Osteoblast (primary cell): ENCODE measurements at regions not wholly inside any gene's neighbourhood (a gene's known extent, or its start where the extent isn't known, plus 50 kb on each side); places are given as distances from the start of the nearest gene placed in this dataset.
A peak's percentile ranks its signal among the peaks of the same experiment; 100 is the strongest.

Experiments used
- DNase-seq: peaks from one replicate; pipeline ENCODE4 v3.0.0; 2011; ENCODE audit warnings: low spot score, mixed read lengths; ENCODE audit not compliant: insufficient read length; ENCODE audit errors: missing footprints
- H2AFZ ChIP-seq: 2 replicates; pipeline ENCODE4 v1.6.0; 2011; ENCODE audit warnings: mild to moderate bottlenecking, low read length
- H3K27ac ChIP-seq: 2 replicates; pipeline ENCODE4 v1.5.1; 2011; ENCODE audit warnings: mild to moderate bottlenecking, low read depth, low read length, moderate library complexity
- H3K27me3 ChIP-seq: 2 replicates; pipeline ENCODE4 v1.6.0; 2012; ENCODE audit warnings: mild to moderate bottlenecking, control low read depth, inconsistent platforms, low read length, moderate library complexity; ENCODE audit not compliant: insufficient read depth
- H3K36me3 ChIP-seq: 2 replicates; pipeline ENCODE4 v1.5.1; 2011; ENCODE audit warnings: mild to moderate bottlenecking, low read length, control low read depth, moderate library complexity; ENCODE audit not compliant: insufficient read depth
- H3K4me1 ChIP-seq: 2 replicates; pipeline ENCODE4 v1.5.1; 2011; ENCODE audit warnings: mild to moderate bottlenecking, low read length, control low read depth, moderate library complexity; ENCODE audit not compliant: insufficient read depth
- H3K4me2 ChIP-seq: 2 replicates; pipeline ENCODE4 v1.6.0; 2011; ENCODE audit warnings: mild to moderate bottlenecking, low read length; ENCODE audit not compliant: insufficient read depth
- H3K4me3 ChIP-seq: fragments of 200-600 bp; sonication (generic); 3 replicates; pipeline ENCODE4 v1.5.1; 2012; ENCODE audit warnings: mild to moderate bottlenecking, low read length, inconsistent platforms; ENCODE audit not compliant: insufficient read depth
- H3K79me2 ChIP-seq: 2 replicates; pipeline ENCODE4 v1.6.0; 2012; ENCODE audit warnings: mild to moderate bottlenecking, low read length, control low read depth, inconsistent platforms; ENCODE audit not compliant: insufficient read depth
- H3K9me3 ChIP-seq: 2 replicates; pipeline ENCODE4 v1.5.1; 2011; ENCODE audit warnings: low read depth, low read length, control low read depth
- H4K20me1 ChIP-seq: 2 replicates; pipeline ENCODE4 v1.6.0; 2012; ENCODE audit warnings: mild to moderate bottlenecking, low read length, control low read depth; ENCODE audit not compliant: insufficient read depth
- CTCF ChIP-seq: IDR thresholded peaks from 2 replicates; pipeline ENCODE4 v1.5.1; 2011; ENCODE audit warnings: mild to moderate bottlenecking, low read depth, low read length, moderate library complexity; ENCODE audit errors: extremely low read depth

GRCh38 chr21:35252831-35253230, 203.7 kb upstream of the RUNX1 start:
- Histone ChIP-seq H3K4me2 (no peak overlapping the region), H3K27me3 (no peaks in the 10 kb centered on the region)

GRCh38 chr21:35249636-35250035, 200.5 kb upstream of the RUNX1 start:
- Histone ChIP-seq H3K4me2 (no peak overlapping the region), H3K79me2 (no peaks in the 10 kb centered on the region), H3K36me3 (no peaks in the 10 kb centered on the region), H2AFZ (no peak overlapping the region), H3K9me3 (no peaks in the 10 kb centered on the region), H3K4me3 (no peak overlapping the region), H3K27ac (no peak overlapping the region), H3K27me3 (no peaks in the 10 kb centered on the region), H3K4me1 (peaks cover 20% of the 10 kb centered on the region), H4K20me1 (no peaks in the 10 kb centered on the region)
- DNase-seq: no peak
- TF ChIP-seq CTCF: no peak

More at GRCh38 chr21:35252831-35253230, 203.7 kb upstream of the RUNX1 start:
- H3K27ac ChIP-seq: peak overlapping the region; percentile 81
- no peak overlapping the region for H2AFZ ChIP-seq
- H3K4me1 ChIP-seq: peaks cover 44% of the 10 kb centered on the region
- no peaks in the 10 kb centered on the region for H3K36me3 ChIP-seq
- no peaks in the 10 kb centered on the region for H3K9me3 ChIP-seq
- no peaks in the 10 kb centered on the region for H4K20me1 ChIP-seq
- H3K4me3 ChIP-seq: no peak overlapping the region
- H3K79me2 ChIP-seq: no peaks in the 10 kb centered on the region
- TF ChIP-seq CTCF: no peak
- DNase-seq: peak; percentile 39

- Histone ChIP-seq H3K4me3 (no peak overlapping the region), H3K36me3 (no peaks in the 10 kb centered on the region), H3K4me2 (no peak overlapping the region), H3K4me1 (no peaks in the 10 kb centered on the region), H4K20me1 (no peaks in the 10 kb centered on the region), H3K27me3 (no peaks in the 10 kb centered on the region), H3K79me2 (no peaks in the 10 kb centered on the region), H2AFZ (no peak overlapping the region), H3K27ac (no peak overlapping the region), H3K9me3 (no peaks in the 10 kb centered on the region)
- TF ChIP-seq CTCF: no peak
- no peak for DNase-seq
Observed at GRCh38 chr21:35245879-35246278, 196.8 kb upstream of the RUNX1 start.

GRCh38 chr21:35244514-35244913, 195.4 kb upstream of the RUNX1 start:
- H3K4me1 ChIP-seq: peaks cover 4% of the 10 kb centered on the region
- H2AFZ ChIP-seq: no peak overlapping the region
- no peak overlapping the region for H3K4me2 ChIP-seq
- H3K4me3 ChIP-seq: no peak overlapping the region
- no peaks in the 10 kb centered on the region for H3K79me2 ChIP-seq
- no peak overlapping the region for H3K27ac ChIP-seq
- no peaks in the 10 kb centered on the region for H3K36me3 ChIP-seq
- no peaks in the 10 kb centered on the region for H3K9me3 ChIP-seq
- DNase-seq: no peak
- H3K27me3 ChIP-seq: no peaks in the 10 kb centered on the region
- H4K20me1 ChIP-seq: no peaks in the 10 kb centered on the region
- no peak for TF ChIP-seq CTCF
